ENCODE measurements at regions not wholly inside any gene's neighbourhood (a gene's known extent, or its start where the extent isn't known, plus 50 kb on each side); places are given as distances from the start of the nearest gene placed in this dataset.
"Not testable (repeated sequence)": the region's sequence is repeated elsewhere in the genome, so short reads cannot be mapped to it uniquely, and the experiment has no call there.

DNA sequence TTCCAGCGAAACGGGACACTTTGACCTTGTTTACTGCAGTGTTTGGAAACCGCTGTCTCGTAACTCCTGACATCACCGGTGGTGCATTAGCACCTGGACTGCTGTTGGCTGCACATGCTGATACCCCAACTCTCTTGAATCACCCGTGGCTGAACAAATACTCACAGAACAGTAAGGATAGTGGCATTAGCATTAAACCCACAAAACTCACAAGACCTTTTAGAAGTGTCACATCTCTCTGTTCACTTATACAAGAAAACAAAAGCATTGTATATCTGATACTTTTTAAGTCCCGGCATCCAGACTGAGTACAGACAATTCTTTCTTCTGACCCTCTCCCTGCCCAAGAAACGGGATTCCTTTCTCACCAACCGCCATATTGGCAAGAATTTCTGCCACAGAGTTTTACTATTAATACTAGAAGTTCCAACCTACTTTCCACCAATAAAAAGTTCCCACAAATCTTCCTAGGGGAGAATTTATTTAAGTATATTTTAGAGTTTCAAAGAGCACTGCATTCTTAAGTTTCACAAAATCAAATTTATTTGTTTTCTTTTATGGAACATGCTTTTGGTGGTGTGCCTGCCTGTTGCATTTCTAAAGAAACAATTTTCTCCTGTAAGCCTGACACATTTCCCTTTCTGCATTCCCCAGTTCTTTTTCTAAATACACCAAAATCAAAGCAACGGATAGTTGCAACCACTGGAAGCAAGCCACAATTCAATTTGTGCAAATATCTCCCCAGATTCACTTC lies 208.4 kb upstream of the KLF14 start:
- no peak for DNase-seq (ENCODE audit: extremely low read depth, low read depth, low spot score)

DNA sequence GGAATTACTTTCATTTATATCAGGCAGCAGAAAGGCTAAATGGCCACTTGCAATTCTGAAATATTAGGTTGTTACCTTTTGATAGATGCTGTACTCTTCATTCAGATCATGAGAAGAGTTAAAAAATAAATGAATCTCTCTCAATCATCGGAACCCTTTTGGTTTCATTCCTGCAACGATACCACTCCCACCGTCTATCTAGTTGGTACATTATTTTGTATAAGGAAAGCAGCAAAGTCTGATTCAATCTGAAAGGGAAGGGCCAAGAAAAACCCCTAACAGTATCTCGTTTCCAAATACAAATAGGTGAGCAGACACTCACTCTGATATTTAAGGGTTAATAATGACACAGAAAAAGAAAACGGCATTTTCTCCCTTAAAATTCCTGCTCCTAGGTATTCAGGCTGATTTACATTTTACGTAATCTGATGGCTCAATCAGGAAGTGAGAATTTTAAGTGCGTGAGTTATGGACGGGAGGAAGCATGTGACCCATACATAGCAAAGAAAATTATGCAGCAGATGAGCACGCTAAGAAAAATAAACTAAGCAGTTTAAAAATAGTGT lies 209.4 kb upstream of the KLF14 start:
- DNase-seq (ENCODE audit: extremely low read depth, low read depth, low spot score) = peak; percentile 47

DNA sequence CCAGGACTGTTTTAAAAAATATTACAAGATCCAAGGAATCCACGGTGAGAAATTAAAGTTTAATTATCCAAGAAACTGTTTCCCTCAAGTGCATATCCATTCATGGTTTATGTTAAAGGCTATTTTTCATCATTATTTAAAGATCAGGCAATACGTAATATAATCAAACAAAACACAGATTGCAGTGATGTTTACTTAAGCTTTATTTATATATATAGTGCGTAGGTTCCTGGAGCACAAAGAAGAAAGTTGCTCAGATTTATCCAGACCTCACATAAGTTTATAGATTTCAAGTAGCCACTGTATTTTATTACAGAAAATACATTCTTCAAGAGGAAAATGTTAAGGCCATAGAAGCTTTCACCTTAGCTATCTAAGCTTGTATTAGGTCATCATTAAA lies 210.0 kb upstream of the KLF14 start:
- DNase-seq (ENCODE audit: extremely low read depth, low read depth, low spot score) = no peak

DNA sequence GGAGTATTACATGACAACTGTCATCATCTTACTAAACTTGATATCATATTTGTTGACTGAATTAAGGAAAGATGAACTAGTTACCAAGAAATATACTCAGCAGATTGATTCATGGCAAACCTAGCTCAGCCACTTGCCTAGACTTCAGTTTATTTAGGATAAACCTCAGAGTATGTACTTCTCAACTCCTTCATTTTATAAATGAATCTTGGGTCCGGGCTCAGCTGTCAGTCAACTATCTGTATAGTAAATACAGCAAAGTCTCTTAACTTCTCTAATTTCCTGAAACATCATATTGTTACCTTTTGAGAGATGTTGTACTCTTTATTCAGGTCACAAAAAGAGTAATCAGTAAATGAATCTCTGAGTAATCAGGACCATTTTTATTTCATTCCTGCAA lies 211.0 kb upstream of the KLF14 start:
- DNase-seq (ENCODE audit: extremely low read depth, low read depth, low spot score) = no peak

DNA sequence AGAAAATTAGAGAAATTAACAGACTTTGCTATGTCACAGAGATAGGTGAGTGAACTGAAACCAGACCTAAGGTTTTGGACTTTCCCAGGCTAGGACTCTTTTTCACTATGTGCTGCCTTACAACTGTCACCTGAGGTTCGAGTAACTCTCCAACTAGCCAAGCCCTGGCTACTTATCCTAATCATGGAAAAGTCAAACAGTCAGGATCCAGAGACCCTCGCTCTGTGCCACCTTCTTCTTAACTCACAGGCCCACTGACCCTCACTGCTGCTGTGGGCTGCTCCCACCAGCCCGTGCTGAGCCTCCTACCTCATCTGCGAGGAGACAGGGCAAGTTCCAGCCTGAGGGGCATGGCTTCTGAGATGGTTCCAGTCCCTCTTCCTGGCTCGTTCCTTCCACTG lies 211.4 kb upstream of the KLF14 start:
- DNase-seq (ENCODE audit: extremely low read depth, low read depth, low spot score) = no peak

DNA sequence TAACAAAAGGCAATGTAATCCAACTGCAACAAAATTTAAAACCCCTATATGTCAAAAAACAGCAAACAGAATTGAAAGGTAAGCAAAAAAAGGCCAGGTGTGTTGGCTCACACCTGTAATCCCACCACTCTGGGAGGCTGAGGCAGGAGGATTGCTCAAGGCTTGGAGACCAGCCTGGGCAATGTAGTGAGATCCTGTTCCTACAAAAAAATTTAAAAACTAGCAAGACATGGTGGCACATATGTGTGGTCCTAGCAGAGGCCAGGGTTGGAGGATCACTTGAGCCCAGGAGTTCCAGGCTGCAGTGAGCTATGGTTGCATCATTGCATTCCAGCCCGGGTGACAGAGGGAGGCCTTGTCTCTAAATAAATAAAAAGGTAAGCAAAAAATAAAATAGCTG lies 212.1 kb upstream of the KLF14 start:
- no peak for DNase-seq (ENCODE audit: extremely low read depth, low read depth, low spot score)

DNA sequence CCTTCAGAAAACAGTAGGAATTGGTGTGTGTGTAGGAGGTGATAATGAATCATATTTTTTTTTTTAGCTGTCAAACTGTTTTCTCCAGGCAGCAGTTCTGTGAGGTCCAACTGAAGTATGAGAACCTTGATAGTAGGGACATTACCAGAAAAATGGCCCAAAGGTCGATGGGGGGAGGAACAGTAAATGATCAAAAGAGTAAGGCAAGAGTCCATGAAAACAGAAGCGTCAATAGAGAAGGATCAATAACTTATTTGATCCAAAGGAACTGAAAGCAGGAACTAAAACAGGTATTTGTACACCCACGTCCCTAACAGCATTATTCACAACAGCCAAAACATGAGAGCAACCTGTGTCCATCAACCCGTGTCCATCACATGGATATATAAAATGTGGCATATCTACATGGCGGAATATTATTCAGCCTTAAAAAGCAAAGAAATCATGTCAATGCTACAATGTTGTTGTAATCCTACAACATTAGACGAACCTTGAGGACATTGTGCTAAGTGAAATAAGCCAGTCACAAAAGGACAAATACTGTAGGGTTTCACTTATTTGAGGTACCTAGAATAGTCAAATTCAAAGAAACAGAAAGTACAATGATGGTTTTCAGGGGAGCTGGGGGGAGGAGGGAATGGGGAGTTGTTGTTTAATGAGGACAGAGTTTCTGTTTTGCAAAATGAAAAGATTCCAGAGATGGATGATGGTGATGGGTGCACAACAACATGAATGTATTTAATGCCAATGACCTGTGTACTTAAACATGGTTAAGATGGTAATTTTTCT lies 214.0 kb upstream of the KLF14 start:
- no peak for DNase-seq (ENCODE audit: extremely low read depth, low read depth, low spot score)

DNA sequence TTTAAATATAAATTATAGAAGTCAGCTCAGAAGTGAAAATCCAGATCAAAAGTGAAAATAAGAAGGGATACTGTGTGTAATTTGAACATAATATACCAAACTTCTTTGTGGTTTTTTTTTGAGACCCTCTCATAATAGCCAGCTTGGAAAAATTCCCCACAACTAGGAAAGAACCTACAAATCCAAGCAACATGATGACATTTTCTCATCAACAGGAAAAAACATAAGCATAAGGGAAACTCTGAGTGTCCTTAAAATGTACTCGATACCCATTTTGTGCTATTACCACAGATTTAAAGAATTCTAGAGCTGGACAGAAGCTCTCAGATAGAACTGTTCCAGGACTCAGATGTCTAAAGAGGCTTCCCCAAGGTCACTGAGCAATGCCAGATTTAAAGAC lies 214.8 kb upstream of the KLF14 start:
- DNase-seq (ENCODE audit: extremely low read depth, low read depth, low spot score) = no peak

DNA sequence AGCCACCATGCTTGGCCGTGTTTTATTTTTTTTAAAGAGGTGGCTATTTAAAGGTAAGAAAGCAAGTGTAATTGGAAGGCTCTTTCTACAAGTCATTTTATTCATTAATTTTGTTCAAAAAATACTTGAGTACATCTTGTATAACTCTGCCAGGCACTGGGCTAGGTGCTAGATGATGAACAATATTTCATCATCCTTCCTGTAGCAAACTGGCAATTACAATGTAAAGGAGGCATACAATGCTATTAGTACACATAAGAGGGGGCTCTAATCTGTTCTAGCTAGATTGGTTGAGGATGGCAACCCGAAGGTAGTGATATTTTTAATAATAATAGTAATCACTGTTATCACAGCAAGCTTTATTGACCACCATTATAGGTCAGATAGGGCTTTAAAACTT lies 215.5 kb upstream of the KLF14 start:
- no peak for DNase-seq (ENCODE audit: extremely low read depth, low read depth, low spot score)

DNA sequence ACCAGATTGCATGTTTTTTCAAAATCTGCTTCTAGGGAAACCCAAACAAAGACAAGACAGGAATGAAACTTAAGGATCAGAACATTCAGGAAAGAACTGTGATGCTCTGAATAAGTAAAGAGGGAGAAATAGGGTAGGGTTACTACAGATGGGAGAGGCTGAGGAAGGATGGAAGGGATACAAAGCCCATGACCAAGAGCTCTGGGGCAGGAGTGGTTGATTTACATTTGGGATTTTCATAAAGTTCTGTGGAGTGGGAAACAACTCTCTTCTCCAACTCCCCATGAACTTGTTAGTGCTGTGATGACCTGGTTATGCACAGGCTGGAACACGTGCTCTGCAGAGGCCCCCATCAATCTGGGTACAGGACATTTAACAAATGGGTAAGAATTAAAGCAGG lies 216.0 kb upstream of the KLF14 start:
- DNase-seq (ENCODE audit: extremely low read depth, low read depth, low spot score) = no peak

DNA sequence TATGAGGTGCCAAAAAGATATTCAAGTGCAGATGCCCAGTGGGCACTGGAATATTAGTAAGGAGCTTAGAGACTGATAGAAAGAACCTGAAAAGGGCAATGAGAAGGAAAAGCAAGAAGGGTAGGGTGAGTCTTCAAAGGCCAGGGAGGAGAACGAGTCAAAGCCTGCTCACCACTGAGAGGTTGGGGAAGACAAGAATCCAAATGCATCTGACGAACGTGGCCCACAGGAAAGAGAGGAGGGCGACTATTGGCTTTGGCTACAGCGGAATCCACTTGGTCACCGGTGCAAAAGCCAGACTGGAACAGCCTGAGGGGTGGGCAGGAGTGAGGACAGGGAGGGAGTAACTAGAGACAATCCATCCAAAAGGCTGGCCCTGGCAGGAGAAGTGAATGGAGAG lies 216.7 kb upstream of the KLF14 start:
- DNase-seq (ENCODE audit: extremely low read depth, low read depth, low spot score) = no peak

DNA sequence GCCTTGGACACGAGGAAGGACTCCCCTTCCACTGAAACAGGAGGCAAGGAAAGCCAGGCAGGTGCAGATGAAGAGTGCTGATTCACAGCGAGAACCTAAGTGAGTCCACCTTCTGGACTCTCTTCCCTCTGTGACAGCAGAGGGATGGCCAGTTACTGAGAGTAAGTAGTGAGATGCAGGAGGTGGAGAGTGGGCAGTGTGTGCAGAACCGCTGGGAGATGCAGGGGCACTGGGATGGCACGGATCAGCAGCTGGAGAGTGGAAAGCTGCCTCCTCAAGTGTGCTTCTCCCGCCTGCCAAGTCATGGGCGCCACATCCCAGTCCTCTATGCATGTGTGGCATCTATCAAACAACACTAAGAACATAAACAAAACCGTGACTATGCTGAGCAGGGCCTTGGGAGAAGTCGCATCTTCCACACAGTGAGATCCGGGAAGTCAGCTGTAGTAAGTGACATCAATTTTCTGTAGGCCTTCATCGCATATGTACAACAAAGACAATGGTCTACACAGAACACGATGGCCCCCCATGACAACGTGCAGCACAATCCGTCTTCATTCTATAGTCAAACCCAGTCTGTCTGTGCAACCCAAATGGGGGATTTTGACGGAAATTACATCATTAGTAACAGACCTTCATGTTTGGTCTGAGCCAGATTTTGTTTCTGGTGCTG lies 217.4 kb upstream of the KLF14 start:
- DNase-seq (ENCODE audit: extremely low read depth, low read depth, low spot score) = no peak

DNA sequence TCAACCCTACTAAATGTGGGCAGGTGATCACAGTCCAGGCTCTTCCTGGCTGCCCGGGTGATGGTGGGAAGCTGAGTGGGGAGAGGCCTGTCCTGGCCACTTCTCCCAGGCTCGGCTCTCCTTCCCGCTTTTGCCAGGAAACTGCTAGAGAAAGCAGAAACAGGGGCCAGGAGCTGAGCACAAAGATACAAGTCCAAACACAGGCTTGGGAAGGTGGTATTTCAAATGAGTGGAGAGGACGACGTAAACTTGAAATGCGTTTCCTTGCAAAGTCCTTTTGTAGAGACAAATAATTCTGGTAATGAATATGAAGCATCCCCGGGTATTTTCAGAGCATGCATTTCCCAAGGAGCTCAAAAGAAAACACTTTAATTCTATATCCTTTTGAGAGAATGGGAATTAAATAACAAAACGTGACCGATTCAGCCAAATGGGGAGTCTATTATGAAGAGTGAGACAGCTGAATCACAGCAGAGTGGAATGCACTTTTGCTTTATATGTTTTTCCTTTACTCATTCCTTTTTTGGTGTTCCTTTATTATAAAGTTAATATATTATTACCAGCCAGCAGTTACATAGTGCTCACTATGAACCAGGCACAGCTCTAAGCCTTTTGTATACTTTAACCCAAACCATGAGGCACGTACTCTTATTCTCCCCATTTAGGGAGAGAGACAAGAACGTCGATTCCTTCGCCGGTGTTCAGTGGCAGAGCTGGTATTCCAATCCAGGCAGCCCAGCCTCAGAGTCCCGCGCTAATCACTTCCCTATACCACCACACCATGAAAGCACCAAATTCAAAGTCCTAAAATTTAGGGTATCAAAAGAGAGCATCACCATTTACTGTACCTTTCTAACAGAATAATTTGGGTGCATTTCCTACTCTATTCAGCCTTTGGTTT lies 218.2 kb upstream of the KLF14 start:
- no peak for DNase-seq (ENCODE audit: extremely low read depth, low read depth, low spot score)

DNA sequence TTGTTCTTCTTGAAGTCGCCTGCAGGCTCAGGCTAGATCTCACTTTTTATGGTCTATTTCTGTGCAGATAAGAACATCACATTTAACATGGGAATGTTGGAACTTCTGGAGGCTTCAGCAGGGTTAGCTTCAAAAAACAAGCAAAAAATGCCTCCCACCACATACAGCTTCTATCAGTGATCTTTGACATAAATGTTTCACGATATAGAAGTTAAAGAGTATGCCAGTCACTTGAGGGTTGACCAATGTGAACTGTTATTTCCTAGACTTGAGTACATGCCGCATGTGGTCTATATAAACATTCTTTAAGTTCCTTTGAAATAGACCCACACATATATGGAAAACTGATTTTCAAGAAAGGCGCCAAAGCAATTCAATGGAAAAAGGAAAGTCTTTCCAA lies 219.2 kb upstream of the KLF14 start:
- no peak for DNase-seq (ENCODE audit: extremely low read depth, low read depth, low spot score)

DNA sequence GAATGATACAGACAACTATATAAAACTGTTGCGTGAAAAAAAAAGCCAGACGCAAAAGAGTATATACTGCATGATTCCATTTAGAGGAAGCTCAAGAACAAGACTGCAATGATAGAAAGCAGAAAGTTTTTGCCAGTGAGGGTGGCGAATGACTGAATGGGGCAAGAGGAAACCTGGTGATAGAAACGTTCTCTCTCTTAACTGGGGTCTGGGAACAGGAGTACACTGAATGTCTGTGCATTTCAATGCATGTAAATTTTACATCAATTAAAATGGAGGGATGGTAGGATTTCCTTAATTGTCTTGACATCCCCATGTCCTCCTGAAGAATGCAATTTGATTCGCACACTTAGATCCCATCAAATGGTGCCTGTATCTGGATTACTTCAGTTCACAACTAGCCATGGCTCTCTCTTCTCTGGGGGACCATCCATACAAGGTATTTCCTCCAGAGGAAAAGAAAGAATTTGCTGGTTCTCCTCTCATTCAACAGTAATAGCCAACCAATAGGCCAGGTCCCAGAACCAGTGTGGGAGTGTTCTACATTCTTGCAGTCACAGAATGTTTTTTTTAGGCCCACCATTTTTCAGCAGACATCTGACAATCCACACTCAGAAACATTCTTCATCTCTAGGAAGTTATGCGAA lies 221.0 kb upstream of the KLF14 start:
- no peak for DNase-seq (ENCODE audit: extremely low read depth, low read depth, low spot score)

DNA sequence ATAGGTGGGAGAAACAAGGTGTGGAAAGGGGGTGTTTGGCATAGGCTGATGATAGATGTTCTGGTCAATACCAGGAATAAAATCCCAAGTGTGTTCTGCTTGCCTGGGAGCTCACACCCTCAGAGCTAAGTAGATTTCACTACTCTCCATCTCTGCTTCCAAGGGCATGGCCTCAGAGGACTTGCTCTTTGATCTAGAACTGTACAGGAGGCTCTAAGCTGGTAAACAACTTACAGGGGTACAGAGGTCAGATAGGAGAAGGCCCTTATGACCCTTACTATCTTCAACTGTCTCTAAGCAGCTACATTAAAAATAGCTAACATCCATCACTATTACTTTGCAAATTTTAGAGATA lies 221.5 kb upstream of the KLF14 start:
- DNase-seq (ENCODE audit: extremely low read depth, low read depth, low spot score) = no peak

DNA sequence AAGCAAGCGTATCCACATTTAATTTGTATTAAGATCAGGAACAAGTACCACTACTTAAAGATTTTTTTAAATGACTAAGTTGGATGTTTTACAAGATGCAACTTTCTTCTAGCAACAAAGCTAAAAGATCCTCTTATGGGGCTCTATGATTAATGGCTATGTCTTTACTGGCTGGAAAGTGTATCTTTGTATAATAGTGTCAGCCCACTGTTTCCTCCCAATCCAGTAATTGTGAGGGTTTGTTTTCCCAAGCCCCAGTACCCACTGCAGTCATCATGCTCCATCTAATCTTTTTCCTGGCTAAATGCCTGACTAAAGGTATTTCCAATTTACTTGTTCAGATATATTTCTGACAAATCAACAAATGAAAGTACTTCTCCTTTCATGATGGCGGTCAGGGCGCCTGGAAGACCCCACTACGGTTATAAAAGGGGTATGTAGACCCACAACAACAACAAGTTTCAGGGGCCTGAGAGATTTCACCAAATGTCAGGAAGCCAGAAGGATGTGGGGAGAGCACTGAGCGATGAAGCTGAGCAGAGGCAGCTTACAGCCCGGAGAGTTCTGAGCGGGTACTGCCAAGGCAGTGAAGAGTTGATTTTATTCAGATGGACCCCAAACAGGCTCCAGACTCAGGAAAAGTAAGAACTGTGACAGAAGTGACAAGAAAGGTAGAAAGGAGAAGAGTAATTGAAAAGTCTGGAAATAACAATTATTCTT lies 222.6 kb upstream of the KLF14 start:
- DNase-seq (ENCODE audit: extremely low read depth, low read depth, low spot score) = no peak

DNA sequence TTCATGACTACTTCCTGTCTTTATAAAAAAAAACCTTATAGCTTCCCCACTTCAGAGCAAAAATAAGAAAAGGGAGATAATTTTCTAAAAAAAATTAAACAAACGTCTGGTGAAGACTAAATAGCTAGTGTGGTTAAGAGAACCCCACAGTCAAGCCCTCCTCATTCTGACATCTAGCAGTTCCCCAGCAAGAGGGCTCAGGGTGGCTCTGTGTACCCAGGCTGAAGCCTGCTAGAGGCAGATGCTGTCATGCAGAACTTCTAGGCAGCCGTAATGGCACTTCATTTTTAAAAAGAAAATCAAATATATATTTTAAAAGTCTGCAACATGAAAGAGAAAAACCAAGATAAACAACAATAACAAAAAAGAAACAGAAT lies 223.1 kb upstream of the KLF14 start:
- no peak for DNase-seq (ENCODE audit: extremely low read depth, low read depth, low spot score)

DNA sequence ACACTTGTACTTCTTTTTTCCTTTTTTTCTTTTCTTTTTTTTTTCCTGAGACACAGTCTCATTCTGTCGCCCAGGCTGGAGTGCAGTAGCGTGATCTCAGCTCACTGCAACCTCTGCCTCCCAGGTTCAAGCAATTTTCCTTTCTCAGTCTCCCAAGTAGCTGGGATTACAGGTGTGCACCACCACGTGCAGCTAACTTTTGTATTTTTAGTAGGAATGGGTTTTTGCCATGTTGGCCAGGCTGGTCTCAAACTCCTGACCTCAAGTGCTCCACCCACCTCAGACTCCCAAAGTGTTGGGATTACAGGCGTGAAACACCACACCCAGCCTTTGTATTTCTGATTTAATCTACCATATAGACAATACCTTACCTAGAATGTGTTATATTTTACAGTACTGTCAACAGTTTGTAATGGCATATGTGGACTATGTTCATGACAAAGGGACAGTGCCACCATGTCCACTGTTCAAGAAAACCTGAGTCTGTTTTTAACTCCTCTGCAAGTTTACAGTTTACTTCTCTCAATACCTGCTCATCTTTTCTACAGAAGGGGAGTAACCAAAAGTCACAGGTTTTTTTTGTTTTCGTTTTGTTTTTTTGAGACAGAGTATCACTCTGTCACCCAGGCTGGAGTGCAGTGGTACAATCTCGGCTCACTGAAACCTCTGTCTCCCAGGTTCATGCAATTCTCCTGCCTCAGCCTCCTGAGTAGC lies 223.9 kb upstream of the KLF14 start:
- not testable (repeated sequence) for DNase-seq (ENCODE audit: extremely low read depth, low read depth, low spot score)

Measured in glomerular endothelial cell (primary cell).